GM23338 (cell line): ENCODE measurements at regions not wholly inside any gene's neighbourhood (a gene's known extent, or its start where the extent isn't known, plus 50 kb on each side); places are given as distances from the start of the nearest gene placed in this dataset.

Experiments used
- ATAC-seq: fragments of 200-7000 bp; cut with Tn5 transposase; 3 replicates; pipeline ENCODE4 v1.9.1; 2020
- DNase-seq: peaks from one replicate; pipeline ENCODE4 v3.0.0-alpha.2; 2015; ENCODE audit warnings: low spot score
- H2AFZ ChIP-seq: fragments of 200-600 bp; sonication (generic); 2 replicates; pipeline ENCODE4 v1.8.0; 2016; ENCODE audit warnings: antibody characterized with exemption, mild to moderate bottlenecking, moderate library complexity
- H3F3A ChIP-seq: fragments of 200-600 bp; sonication (generic); replicated peaks from 2 replicates; pipeline ENCODE4 v1.8.0; 2017; ENCODE audit warnings: antibody characterized with exemption, mixed run types, low read depth
- H3K27ac ChIP-seq: fragments of 200-600 bp; sonication (generic); 2 replicates; pipeline ENCODE4 v1.6.1; 2016; ENCODE audit warnings: low read depth
- H3K27me3 ChIP-seq: fragments of 200-600 bp; sonication (generic); 2 replicates; pipeline ENCODE4 v1.8.0; 2016; ENCODE audit warnings: mild to moderate bottlenecking, mixed run types, moderate library complexity; ENCODE audit not compliant: insufficient read depth
- H3K36me3 ChIP-seq: fragments of 200-600 bp; sonication (generic); 2 replicates; pipeline ENCODE4 v1.8.0; 2016; ENCODE audit warnings: mild to moderate bottlenecking; ENCODE audit not compliant: insufficient read depth
- H3K4me1 ChIP-seq: fragments of 200-600 bp; sonication (generic); 2 replicates; pipeline ENCODE4 v1.8.0; 2016; ENCODE audit warnings: mild to moderate bottlenecking, moderate library complexity; ENCODE audit not compliant: insufficient read depth
- H3K4me2 ChIP-seq: fragments of 200-600 bp; sonication (generic); 2 replicates; pipeline ENCODE4 v1.7.1; 2017; ENCODE audit warnings: mixed run types
- H3K4me3 ChIP-seq: fragments of 200-600 bp; sonication (generic); 2 replicates; pipeline ENCODE4 v1.6.1; 2016; ENCODE audit warnings: mixed run types
- H3K79me2 ChIP-seq: fragments of 200-600 bp; sonication (generic); replicated peaks from 2 replicates; pipeline ENCODE4 v1.8.0; 2017; ENCODE audit warnings: mild to moderate bottlenecking; ENCODE audit not compliant: insufficient read depth
- H3K9me2 ChIP-seq: fragments of 200-600 bp; sonication (generic); 2 replicates; pipeline ENCODE4 v1.8.0; 2017; ENCODE audit not compliant: insufficient read depth
- H4K20me1 ChIP-seq: fragments of 200-600 bp; sonication (generic); replicated peaks from 2 replicates; pipeline ENCODE4 v1.8.0; 2017; ENCODE audit warnings: mild to moderate bottlenecking; ENCODE audit not compliant: insufficient read depth
- H3K27ac Mint-ChIP-seq: 2 replicates; pipeline ENCODE4 v1.8.0; 2020; ENCODE audit warnings: inconsistent platforms, mild to moderate bottlenecking, moderate library complexity, mixed read lengths
- H3K27me3 Mint-ChIP-seq: 3 replicates; pipeline ENCODE4 v1.8.0; 2022; ENCODE audit warnings: low read depth, mild to moderate bottlenecking, moderate library complexity, mixed read lengths, inconsistent platforms; ENCODE audit not compliant: insufficient read depth, poor library complexity
- H3K36me3 Mint-ChIP-seq: 3 replicates; pipeline ENCODE4 v1.8.0; 2021; ENCODE audit warnings: low read depth, mild to moderate bottlenecking, inconsistent platforms, moderate library complexity, mixed read lengths
- H3K4me1 Mint-ChIP-seq: 3 replicates; pipeline ENCODE4 v1.8.0; 2020; ENCODE audit warnings: mild to moderate bottlenecking, inconsistent platforms, mixed read lengths
- H3K4me3 Mint-ChIP-seq: 3 replicates; pipeline ENCODE4 v1.8.0; 2021; ENCODE audit warnings: moderate library complexity, mild to moderate bottlenecking, inconsistent platforms, mixed read lengths
- H3K9me3 Mint-ChIP-seq: 3 replicates; pipeline ENCODE4 v1.8.0; 2020; ENCODE audit warnings: moderate library complexity, mild to moderate bottlenecking, inconsistent platforms, mixed read lengths
- EZH2 ChIP-seq: fragments of 200-600 bp; sonication (generic); IDR thresholded peaks from one replicate; pipeline ENCODE4 v1.8.0; 2017; ENCODE audit warnings: antibody characterized with exemption, mild to moderate bottlenecking, low read depth; ENCODE audit not compliant: unreplicated experiment
- EZH2phosphoT487 ChIP-seq: fragments of 200-600 bp; sonication (generic); IDR thresholded peaks from one replicate; pipeline ENCODE4 v1.8.1; 2018; ENCODE audit warnings: antibody characterized with exemption; ENCODE audit not compliant: unreplicated experiment
- JUNB ChIP-seq: IDR thresholded peaks from one replicate; pipeline ENCODE4 v1.6.1; 2016; ENCODE audit warnings: antibody characterized with exemption; ENCODE audit not compliant: unreplicated experiment
- POLR2AphosphoS5 ChIP-seq: IDR thresholded peaks from 2 replicates; pipeline ENCODE4 v1.6.1; 2016; ENCODE audit warnings: antibody characterized with exemption, low read depth
- STAT1 ChIP-seq: IDR thresholded peaks from one replicate; pipeline ENCODE4 v1.6.1; 2016; ENCODE audit warnings: antibody characterized with exemption; ENCODE audit not compliant: unreplicated experiment
- ZNF114 ChIP-seq: fragments of 250-450 bp; sonication (Bioruptor Pico); IDR thresholded peaks from 2 replicates; pipeline ENCODE4 v1.5.0; 2020; ENCODE audit warnings: mild to moderate bottlenecking, moderate library complexity
- ZNF331 ChIP-seq: fragments of 250-450 bp; sonication (Bioruptor Pico); IDR thresholded peaks from 2 replicates; pipeline ENCODE4 v1.5.0; 2020; ENCODE audit warnings: low read depth, mild to moderate bottlenecking, moderate library complexity
- TF ChIP-seq, protein P1 (sequence below): fragments of 250-450 bp; sonication (Bioruptor Pico); IDR thresholded peaks from 2 replicates; pipeline ENCODE4 v1.5.0; 2020; ENCODE audit warnings: mild to moderate bottlenecking, moderate library complexity
- TF ChIP-seq, protein P2 (sequence below): IDR thresholded peaks from 2 replicates; pipeline ENCODE4 v1.6.1; 2016; ENCODE audit warnings: antibody characterized with exemption

DNA sequence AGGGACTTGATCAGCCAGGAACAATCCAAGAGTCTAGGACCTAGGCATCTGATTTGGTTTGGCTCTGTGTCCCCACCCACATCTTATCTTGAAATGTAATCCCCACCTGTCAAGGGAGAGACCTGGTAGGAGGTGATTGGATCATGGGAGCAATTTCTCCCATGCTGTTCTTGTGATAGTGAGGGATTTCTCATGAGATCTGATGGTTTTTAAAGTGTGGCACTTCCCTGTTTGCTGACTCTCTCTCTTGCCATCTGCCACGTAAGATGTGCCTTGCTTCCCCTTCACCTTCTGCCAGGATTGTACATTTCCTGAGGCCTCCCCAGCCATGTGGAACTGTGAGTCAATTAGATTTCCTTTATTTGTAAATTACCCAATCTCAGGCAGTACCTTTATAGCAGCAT lies 201.7 kb upstream of the ACTBL2 start (continued):
- TF ChIP-seq, protein P1, sequence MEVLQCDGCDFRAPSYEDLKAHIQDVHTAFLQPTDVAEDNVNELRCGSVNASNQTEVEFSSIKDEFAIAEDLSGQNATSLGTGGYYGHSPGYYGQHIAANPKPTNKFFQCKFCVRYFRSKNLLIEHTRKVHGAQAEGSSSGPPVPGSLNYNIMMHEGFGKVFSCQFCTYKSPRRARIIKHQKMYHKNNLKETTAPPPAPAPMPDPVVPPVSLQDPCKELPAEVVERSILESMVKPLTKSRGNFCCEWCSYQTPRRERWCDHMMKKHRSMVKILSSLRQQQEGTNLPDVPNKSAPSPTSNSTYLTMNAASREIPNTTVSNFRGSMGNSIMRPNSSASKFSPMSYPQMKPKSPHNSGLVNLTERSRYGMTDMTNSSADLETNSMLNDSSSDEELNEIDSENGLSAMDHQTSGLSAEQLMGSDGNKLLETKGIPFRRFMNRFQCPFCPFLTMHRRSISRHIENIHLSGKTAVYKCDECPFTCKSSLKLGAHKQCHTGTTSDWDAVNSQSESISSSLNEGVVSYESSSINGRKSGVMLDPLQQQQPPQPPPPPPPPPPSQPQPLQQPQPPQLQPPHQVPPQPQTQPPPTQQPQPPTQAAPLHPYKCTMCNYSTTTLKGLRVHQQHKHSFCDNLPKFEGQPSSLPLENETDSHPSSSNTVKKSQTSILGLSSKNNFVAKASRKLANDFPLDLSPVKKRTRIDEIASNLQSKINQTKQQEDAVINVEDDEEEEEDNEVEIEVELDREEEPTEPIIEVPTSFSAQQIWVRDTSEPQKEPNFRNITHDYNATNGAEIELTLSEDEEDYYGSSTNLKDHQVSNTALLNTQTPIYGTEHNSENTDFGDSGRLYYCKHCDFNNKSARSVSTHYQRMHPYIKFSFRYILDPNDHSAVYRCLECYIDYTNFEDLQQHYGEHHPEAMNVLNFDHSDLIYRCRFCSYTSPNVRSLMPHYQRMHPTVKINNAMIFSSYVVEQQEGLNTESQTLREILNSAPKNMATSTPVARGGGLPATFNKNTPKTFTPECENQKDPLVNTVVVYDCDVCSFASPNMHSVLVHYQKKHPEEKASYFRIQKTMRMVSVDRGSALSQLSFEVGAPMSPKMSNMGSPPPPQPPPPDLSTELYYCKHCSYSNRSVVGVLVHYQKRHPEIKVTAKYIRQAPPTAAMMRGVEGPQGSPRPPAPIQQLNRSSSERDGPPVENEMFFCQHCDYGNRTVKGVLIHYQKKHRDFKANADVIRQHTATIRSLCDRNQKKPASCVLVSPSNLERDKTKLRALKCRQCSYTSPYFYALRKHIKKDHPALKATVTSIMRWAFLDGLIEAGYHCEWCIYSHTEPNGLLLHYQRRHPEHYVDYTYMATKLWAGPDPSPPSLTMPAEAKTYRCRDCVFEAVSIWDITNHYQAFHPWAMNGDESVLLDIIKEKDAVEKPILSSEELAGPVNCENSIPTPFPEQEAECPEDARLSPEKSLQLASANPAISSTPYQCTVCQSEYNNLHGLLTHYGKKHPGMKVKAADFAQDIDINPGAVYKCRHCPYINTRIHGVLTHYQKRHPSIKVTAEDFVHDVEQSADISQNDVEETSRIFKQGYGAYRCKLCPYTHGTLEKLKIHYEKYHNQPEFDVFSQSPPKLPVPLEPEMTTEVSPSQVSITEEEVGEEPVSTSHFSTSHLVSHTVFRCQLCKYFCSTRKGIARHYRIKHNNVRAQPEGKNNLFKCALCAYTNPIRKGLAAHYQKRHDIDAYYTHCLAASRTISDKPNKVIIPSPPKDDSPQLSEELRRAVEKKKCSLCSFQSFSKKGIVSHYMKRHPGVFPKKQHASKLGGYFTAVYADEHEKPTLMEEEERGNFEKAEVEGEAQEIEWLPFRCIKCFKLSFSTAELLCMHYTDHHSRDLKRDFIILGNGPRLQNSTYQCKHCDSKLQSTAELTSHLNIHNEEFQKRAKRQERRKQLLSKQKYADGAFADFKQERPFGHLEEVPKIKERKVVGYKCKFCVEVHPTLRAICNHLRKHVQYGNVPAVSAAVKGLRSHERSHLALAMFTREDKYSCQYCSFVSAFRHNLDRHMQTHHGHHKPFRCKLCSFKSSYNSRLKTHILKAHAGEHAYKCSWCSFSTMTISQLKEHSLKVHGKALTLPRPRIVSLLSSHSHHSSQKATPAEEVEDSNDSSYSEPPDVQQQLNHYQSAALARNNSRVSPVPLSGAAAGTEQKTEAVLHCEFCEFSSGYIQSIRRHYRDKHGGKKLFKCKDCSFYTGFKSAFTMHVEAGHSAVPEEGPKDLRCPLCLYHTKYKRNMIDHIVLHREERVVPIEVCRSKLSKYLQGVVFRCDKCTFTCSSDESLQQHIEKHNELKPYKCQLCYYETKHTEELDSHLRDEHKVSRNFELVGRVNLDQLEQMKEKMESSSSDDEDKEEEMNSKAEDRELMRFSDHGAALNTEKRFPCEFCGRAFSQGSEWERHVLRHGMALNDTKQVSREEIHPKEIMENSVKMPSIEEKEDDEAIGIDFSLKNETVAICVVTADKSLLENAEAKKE = no peak
- TF ChIP-seq ZNF331 (CRISPR knock-in tag) (no peak), JUNB (no peak)

DNA sequence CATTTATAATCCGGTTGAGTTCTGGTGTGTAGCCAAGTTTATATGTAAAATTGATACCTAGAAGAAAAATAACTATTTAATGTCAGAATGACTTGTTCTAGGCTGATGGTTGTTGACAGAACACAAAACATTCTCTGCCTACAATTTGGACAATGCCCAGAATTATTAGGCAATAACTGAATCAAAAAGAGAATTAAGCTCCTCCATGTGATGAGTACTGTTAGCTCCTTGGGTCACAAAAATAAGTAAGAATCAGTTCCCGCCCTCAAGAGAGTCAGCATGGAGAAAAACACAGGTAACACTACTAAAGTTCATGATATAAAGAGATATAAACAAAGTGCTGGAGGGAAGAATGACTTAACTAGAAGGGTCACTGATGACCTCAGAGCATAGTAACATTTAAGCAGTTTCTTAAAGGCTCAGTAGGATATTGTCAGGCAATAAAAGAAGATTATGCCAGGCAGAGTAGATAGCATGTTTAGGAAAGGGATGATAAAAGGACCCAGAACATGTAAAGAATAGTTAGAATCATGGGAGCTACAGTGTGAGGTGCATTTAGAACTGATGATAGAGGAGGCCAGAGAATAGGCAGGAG lies 200.5 kb upstream of the ACTBL2 start:
- ATAC-seq (no peak), DNase-seq (no peak)
- Mint-ChIP-seq H3K4me1 (no peaks in the 10 kb centered on the region), H3K27me3 (no peaks in the 10 kb centered on the region), H3K27ac (no peak overlapping the region), H3K9me3 (no peaks in the 10 kb centered on the region), H3K4me3 (no peak overlapping the region), H3K36me3 (no peaks in the 10 kb centered on the region)
- H3K4me1 ChIP-seq = no peaks in the 10 kb centered on the region
- H3K79me2 ChIP-seq = no peaks in the 10 kb centered on the region
- peaks cover 3% of the 10 kb centered on the region; the same call in 1 of the 2 replicates for H3K9me2 ChIP-seq
- H2AFZ ChIP-seq = no peak overlapping the region
- H3K4me2 ChIP-seq = no peak overlapping the region
- no peak overlapping the region for H3K4me3 ChIP-seq
- no peaks in the 10 kb centered on the region for H4K20me1 ChIP-seq
- H3F3A ChIP-seq = no peaks in the 10 kb centered on the region
- no peaks in the 10 kb centered on the region for H3K27me3 ChIP-seq
- H3K27ac ChIP-seq = no peak overlapping the region
- no peaks in the 10 kb centered on the region; the same call in 1 of the 2 replicates for H3K36me3 ChIP-seq
- TF ChIP-seq ZNF331 (CRISPR knock-in tag) (no peak), EZH2 (no peak), EZH2phosphoT487 (no peak), POLR2AphosphoS5 (no peak), STAT1 (no peak), ZNF114 (CRISPR knock-in tag) (no peak)
- TF ChIP-seq, protein P1 = no peak
- TF ChIP-seq, protein P2, sequence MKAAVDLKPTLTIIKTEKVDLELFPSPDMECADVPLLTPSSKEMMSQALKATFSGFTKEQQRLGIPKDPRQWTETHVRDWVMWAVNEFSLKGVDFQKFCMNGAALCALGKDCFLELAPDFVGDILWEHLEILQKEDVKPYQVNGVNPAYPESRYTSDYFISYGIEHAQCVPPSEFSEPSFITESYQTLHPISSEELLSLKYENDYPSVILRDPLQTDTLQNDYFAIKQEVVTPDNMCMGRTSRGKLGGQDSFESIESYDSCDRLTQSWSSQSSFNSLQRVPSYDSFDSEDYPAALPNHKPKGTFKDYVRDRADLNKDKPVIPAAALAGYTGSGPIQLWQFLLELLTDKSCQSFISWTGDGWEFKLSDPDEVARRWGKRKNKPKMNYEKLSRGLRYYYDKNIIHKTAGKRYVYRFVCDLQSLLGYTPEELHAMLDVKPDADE = no peak
